ENCODE measurements at regions not wholly inside any gene's neighbourhood (a gene's known extent, or its start where the extent isn't known, plus 50 kb on each side); places are given as distances from the start of the nearest gene placed in this dataset.

DNA sequence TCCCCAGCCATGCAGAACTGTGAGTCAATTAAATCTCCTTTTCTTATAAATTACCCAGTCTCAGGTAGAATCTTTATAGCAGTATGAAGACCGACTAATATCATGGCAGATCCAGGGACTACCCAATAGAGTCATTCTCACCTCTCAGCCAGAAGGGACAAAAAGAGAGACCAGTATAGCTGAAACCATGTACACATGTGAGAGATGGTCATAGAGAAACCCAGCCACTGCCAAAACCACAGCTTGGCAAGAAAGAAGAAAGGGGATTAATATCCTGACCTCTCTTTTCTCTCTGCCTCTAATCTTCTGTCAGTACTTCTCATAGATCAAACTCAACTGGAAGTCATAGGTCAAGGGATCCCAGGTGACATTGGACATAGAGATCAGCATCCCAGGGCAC, 109.8 kb downstream of the CCDC34 start:
- no peak for DNase-seq
- no peak overlapping the region for H3K4me3 Mint-ChIP-seq
- peaks cover 9% of the 10 kb centered on the region for H3K27me3 Mint-ChIP-seq (ENCODE audit: low read depth)

DNA sequence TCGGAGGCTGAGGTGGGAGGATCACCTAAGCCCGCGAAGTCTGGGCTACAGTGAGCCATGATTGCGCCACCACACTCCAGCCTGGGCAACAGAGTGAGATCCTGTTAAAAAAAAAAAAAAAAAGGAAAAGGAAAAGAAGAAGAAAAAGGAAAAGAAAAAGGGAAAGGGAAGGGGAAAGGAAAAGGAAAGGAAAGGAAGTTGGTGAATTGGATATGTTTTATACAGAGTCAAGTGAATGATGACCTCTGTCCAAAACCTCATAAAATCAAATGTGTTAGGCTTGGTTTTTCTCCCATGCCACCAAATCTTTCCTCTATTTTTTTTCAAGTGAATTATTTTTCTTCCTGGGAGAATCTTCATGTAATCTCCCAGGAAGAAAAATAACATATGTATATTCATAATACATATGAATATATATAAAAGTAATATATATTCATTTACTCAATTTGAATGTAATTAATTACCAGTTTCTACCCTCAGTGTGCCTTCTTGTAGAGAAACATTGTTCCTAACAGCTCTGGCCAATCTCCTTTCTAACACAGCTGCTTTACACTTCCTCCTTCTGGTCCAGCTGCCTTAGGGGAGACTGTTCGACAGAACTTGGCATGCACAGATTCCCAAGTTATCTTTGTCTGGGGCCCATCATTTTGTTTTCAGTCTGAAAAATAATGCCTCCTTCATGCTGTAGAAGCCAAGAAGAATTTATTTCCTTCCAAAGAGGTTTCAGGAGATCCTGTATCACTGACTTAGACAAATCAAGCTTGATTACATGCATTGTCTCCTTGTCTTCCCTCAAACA, 111.9 kb downstream of the CCDC34 start:
- H3K4me1 Mint-ChIP-seq (ENCODE audit: low read depth), result no peaks in the 10 kb centered on the region
- no peaks in the 10 kb centered on the region for H3K36me3 Mint-ChIP-seq (ENCODE audit: insufficient read depth)
- DNase-seq, result no peak
- no peaks in the 10 kb centered on the region for H3K9me3 Mint-ChIP-seq
- no peak for ATAC-seq
- H3K4me3 Mint-ChIP-seq, result no peak overlapping the region
- H3K27me3 Mint-ChIP-seq (ENCODE audit: low read depth), result peaks cover 3% of the 10 kb centered on the region

More for the DNA sequence above, 109.8 kb downstream of the CCDC34 start:
- no peak for ATAC-seq
- no peaks in the 10 kb centered on the region for H3K9me3 Mint-ChIP-seq
- no peaks in the 10 kb centered on the region for H3K4me1 Mint-ChIP-seq (ENCODE audit: low read depth)
- no peaks in the 10 kb centered on the region for H3K36me3 Mint-ChIP-seq (ENCODE audit: insufficient read depth)

DNA sequence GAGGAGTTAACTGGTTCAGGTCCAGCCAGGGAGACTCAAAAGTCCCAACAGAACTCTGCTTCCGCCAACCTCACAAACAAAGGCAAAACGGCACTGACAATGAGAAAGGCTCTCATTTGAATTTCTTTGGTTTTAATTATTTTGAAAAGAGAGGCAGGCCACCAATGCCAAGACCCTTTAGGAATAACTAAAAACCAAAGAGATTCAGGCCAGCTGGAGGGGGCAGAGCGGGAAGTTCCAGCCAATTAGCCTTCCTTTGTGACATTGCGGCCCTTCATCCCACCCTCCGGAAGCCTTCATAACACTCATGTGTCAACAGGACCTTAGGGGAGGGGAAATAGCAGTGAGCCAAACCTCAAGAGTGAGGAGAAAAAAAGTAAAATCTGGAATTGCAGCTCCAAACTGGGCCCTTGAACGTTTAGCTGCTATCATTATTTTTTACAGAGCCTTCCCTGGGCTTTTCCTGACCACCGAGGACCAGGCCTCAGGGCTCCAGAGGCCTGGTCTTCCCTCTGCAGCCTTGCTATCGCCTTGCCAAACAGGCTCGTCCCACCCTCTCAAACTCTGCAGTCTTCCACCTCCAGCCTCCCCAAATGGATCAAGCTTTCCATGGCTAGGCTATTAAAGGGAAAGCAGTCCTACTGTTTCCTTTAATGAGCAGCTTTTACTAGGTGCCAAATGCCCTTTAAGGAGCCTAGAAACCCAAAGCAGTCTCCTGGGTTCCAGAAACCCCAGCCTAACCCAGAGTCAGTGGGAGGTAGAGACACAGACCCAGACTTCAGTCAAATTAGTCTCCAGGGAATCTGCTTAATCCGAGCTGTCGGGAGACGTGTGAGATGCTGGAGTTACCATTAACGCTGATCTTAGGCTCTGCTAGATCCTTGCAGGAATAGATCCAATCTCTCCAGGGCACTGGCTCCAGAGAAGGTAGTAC, 114.2 kb downstream of the CCDC34 start:
- no peak for DNase-seq
- Mint-ChIP-seq H3K4me1 (ENCODE audit: low read depth) (no peaks in the 10 kb centered on the region), H3K27me3 (ENCODE audit: low read depth) (peaks cover 2% of the 10 kb centered on the region), H3K36me3 (ENCODE audit: insufficient read depth) (no peaks in the 10 kb centered on the region), H3K4me3 (no peak overlapping the region), H3K9me3 (no peaks in the 10 kb centered on the region)
- ATAC-seq, result no peak

DNA sequence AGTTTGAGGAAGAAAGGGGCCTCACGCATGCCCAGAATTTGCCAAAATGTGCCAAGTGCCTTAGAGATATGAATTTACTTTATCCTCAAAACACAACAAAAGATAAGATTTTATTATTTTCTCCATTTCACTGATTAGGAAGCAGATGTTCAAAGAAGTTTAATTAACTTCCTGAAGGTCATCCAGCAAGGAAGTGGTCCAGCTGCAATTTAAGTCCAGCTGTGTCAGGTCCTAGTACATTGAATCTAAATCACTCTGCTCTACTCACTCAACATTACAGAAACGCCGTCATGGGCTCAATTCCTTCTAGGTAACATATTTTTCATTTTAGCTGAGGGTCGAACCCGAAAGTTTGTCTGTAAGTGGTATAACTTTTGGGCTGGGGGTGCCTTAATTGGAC, 115.4 kb downstream of the CCDC34 start:
- Mint-ChIP-seq H3K4me3 (no peak overlapping the region), H3K36me3 (ENCODE audit: insufficient read depth) (no peaks in the 10 kb centered on the region), H3K4me1 (ENCODE audit: low read depth) (no peaks in the 10 kb centered on the region), H3K9me3 (no peaks in the 10 kb centered on the region), H3K27me3 (ENCODE audit: low read depth) (peaks cover 2% of the 10 kb centered on the region)
- DNase-seq (no peak), ATAC-seq (no peak)

DNA sequence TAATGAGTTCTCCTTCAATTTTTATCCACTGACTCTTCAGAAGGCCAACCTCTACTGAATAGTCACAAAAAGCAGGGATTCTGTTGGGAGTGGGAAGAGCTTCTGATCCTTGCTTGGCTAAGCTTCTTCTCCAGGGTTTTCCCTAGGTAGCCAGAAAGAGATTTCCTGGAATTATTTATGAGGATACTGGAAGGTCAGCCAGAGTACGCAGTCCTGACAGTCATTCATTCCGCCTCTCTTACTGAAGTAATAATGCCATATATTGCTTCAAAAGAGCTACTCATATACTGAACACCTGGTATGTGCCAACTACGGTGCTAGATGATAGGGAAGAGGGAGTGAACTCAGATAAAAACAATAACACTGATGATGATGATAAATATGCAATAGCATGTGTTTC, 116.1 kb downstream of the CCDC34 start:
- no peaks in the 10 kb centered on the region for H3K9me3 Mint-ChIP-seq
- H3K27me3 Mint-ChIP-seq (ENCODE audit: low read depth), result peaks cover 2% of the 10 kb centered on the region
- no peak overlapping the region for H3K4me3 Mint-ChIP-seq
- H3K36me3 Mint-ChIP-seq (ENCODE audit: insufficient read depth), result no peaks in the 10 kb centered on the region
- ATAC-seq (no peak), DNase-seq (no peak)
- no peaks in the 10 kb centered on the region for H3K4me1 Mint-ChIP-seq (ENCODE audit: low read depth)

DNA sequence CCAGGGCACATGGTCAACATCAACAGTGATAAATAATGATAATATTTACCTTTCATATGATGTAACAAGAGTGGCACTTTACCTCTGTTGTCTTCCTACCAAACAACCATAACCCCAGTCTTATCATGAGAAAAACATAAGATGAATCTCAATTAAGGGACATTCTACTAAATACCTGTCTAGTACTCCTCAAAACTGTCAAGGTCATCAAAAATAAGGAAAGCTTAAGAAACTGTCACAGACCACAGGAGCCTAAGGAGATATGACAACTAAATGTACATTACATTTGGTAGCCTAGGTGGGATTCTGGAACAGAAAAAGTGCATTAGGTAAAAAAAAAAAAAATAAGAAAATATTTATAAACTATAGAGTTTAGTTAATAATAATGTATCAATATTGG, 118.1 kb downstream of the CCDC34 start:
- no peaks in the 10 kb centered on the region for H3K4me1 Mint-ChIP-seq (ENCODE audit: low read depth)
- no peaks in the 10 kb centered on the region for H3K9me3 Mint-ChIP-seq
- no peak for DNase-seq
- H3K27me3 Mint-ChIP-seq (ENCODE audit: low read depth), result peaks cover 7% of the 10 kb centered on the region
- H3K36me3 Mint-ChIP-seq (ENCODE audit: insufficient read depth), result no peaks in the 10 kb centered on the region
- no peak for ATAC-seq
- H3K4me3 Mint-ChIP-seq, result no peak overlapping the region

DNA sequence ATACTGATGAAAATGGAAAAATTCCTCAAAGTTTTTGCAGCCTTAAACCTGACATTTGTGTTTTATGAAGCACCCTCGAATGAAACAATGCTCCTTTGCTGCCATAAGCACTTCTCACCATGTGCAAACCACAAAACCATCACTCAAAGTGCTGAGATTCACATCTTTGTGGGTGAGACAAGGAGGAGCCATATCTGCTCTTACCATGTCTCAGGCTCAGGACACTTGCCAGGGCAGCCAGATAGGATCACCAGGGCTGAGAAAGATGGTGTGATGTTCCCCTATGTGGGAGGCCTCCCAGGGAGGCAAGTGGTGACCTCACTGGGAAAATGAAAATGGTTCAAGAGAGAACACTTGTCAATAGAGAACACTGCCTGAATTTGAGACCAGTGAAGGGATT, 120.4 kb downstream of the CCDC34 start:
- no peaks in the 10 kb centered on the region for H3K4me1 Mint-ChIP-seq (ENCODE audit: low read depth)
- no peak overlapping the region for H3K4me3 Mint-ChIP-seq
- no peaks in the 10 kb centered on the region for H3K36me3 Mint-ChIP-seq (ENCODE audit: insufficient read depth)
- no peaks in the 10 kb centered on the region for H3K9me3 Mint-ChIP-seq
- H3K27me3 Mint-ChIP-seq (ENCODE audit: low read depth), result peaks cover 9% of the 10 kb centered on the region
- ATAC-seq (no peak), DNase-seq (no peak)

DNA sequence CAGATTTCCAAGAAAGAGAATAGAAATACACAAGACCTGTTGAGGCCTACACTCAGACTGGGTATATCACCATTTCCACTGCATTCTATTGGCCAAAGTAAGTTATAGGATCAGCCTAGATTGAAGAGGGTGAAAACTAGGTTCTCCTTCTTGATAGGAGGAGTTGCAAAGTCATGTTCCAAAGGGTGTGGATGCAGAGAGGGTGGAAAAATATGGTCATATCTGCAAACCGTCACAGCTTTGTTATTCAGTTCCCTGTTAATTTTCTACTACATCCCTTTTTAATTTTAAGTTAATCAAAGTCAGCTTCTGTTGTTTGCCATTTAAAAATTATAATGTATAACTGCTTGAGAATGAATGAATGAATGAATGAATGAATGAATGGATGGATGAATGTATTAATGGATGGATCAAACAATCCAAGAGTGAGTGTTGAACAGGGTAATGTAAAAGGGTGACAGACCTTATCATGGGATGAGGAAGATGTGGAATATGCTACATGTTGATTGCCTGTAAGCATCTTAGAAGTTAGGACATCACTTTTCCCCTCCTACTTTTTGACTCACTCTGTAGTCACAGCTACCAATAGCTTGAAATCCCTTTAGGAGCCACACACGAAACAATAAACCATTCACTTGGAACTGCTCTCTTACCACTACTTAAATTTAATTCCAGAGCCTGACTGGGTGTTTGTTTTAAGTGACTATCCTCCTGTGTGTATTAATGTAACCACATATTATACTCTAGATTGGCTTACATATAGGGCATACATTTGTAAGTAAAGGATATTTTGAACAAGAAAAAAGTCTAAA, 121.5 kb downstream of the CCDC34 start:
- Mint-ChIP-seq H3K9me3 (no peaks in the 10 kb centered on the region), H3K36me3 (ENCODE audit: insufficient read depth) (no peaks in the 10 kb centered on the region), H3K4me1 (ENCODE audit: low read depth) (no peaks in the 10 kb centered on the region), H3K27me3 (ENCODE audit: low read depth) (peaks cover 9% of the 10 kb centered on the region), H3K4me3 (no peak overlapping the region)
- no peak for DNase-seq
- no peak for ATAC-seq

DNA sequence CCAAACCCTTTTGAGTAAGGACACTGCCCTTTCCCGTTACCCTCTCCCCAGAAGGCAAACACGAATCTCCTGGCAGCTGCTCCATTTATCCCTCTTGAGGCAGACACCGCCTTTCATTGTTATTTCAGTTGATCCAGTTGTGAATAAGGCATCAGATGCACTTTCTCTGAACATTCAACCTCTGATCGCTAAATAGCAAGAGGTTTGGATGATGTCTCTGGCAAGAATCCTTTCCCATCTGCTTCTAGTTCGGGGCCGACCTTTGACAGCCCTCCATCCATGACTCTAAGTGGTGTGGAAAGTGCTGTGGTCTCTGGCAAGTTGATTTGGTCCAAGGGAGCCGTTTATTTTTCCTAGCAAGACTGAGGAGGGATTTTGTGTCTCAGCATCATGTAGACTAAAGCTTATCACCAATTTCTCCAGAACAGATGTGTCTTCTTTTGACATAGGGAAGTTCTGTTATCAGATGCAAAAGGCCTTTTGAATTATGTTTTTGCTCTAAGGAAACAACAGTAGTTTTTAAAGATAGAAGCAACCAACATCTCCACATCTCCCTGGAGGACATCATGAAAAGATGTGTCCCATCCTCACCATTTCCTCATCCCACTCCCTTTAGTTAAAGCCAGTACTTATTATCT, 123.6 kb downstream of the CCDC34 start:
- no peak overlapping the region for H3K4me3 Mint-ChIP-seq
- H3K27me3 Mint-ChIP-seq (ENCODE audit: low read depth), result peaks cover 7% of the 10 kb centered on the region
- H3K9me3 Mint-ChIP-seq, result no peaks in the 10 kb centered on the region
- ATAC-seq (no peak), DNase-seq (no peak)
- no peaks in the 10 kb centered on the region for H3K36me3 Mint-ChIP-seq (ENCODE audit: insufficient read depth)
- H3K4me1 Mint-ChIP-seq (ENCODE audit: low read depth), result no peaks in the 10 kb centered on the region

DNA sequence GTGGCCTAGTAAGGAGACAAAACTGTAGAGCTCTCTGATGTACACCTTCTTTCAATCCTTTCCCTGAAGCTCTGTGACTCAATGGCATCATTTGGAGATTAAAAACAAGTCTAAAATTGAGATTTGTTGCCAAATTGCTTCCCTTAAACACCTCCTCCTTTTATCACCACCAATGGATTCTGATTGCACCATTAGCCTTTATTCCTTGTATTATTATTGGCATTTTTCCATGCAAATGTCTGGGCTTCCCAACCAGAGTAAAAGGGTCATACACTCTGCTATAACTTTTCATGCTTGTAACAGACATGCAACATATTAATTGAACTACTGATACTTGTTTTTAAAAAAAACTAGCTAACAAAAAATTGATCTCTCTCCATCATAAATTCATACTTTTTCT, 124.2 kb downstream of the CCDC34 start:
- no peak for ATAC-seq
- Mint-ChIP-seq H3K9me3 (no peaks in the 10 kb centered on the region), H3K36me3 (ENCODE audit: insufficient read depth) (no peaks in the 10 kb centered on the region), H3K4me3 (no peak overlapping the region), H3K27me3 (ENCODE audit: low read depth) (peaks cover 7% of the 10 kb centered on the region), H3K4me1 (ENCODE audit: low read depth) (no peaks in the 10 kb centered on the region)
- no peak for DNase-seq

DNA sequence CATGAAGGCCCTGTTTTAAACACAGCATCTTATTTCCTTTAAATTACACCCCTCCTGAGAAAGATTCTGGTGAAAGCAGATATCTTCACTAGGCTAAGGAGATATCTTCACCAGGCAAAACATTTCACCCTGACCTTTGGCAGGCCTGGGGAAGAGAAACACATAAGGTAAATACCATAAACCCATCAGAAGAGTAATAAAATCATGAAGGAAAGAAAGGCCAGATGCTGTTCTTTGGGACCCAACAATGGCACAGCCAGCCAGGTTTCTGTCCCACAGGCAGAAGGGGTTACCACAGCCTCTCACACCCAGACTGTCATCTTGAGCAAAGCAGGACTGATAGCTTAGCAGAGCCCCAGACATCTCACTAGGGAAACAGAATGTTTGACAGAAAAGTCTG, 125.4 kb downstream of the CCDC34 start:
- Mint-ChIP-seq H3K27me3 (ENCODE audit: low read depth) (peaks cover 7% of the 10 kb centered on the region), H3K4me3 (no peak overlapping the region), H3K4me1 (ENCODE audit: low read depth) (no peaks in the 10 kb centered on the region), H3K9me3 (no peaks in the 10 kb centered on the region), H3K36me3 (ENCODE audit: insufficient read depth) (no peaks in the 10 kb centered on the region)
- no peak for DNase-seq
- ATAC-seq, result no peak

DNA sequence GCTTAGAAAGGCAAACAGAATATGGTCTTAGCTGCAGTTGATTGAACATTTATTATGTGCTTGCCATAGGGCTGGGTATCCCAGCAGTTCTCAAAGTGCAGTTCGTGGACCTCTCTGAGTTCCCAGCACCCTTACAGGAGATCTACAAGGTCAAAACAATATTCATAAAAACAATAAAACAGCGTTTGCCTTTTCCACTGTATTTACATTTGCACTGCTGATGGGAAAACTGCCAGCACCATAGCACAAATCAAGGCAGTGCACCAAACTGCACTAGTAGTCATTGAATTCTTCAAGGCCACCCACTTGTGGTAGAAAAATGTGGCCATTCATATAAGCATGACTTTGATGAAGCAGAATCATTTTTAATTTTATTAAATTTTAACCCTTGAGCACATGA, 128.1 kb downstream of the CCDC34 start:
- H3K4me1 Mint-ChIP-seq (ENCODE audit: low read depth), result no peaks in the 10 kb centered on the region
- peaks cover 2% of the 10 kb centered on the region for H3K27me3 Mint-ChIP-seq (ENCODE audit: low read depth)
- DNase-seq, result no peak
- H3K9me3 Mint-ChIP-seq, result no peaks in the 10 kb centered on the region
- H3K36me3 Mint-ChIP-seq (ENCODE audit: insufficient read depth), result no peaks in the 10 kb centered on the region
- no peak for ATAC-seq
- no peak overlapping the region for H3K4me3 Mint-ChIP-seq

DNA sequence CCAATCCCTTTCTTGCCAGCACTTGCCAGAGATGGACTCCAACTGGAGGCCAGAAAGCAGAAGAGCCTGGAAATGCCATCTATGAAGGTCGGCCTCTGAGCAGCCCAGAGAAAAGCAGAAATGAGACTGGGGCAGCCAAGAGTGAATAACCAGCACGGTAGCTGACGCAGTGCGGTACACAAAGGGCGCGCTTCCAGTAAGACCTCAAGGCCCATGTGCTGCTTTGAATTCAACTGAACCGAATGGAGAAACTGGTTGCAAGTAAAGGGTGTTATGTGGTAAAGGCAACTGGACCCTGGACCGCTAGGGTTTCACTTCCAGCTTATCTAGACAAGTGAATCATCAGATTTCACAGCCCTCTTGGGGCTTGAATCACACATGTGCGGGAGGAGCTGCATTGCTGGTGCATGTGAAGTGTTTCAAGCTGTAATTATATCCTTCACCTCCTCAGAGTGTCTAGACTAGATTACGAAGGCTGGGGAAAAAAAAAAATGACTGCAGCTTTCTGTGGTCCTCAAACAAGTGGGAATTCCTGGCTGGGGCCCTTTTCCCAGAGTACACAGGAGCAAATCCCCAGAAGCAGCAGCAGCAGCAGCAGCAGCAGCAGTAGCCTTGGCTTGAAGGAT, 128.9 kb downstream of the CCDC34 start:
- H3K4me1 Mint-ChIP-seq (ENCODE audit: low read depth), result no peaks in the 10 kb centered on the region
- H3K4me3 Mint-ChIP-seq, result no peak overlapping the region
- peaks cover 2% of the 10 kb centered on the region for H3K27me3 Mint-ChIP-seq (ENCODE audit: low read depth)
- H3K9me3 Mint-ChIP-seq, result no peaks in the 10 kb centered on the region
- no peaks in the 10 kb centered on the region for H3K36me3 Mint-ChIP-seq (ENCODE audit: insufficient read depth)
- DNase-seq, result no peak
- no peak for ATAC-seq

Data from activated T-cell treated with anti-CD3 and anti-CD28 coated beads, Interleukin-2, amount 50 U/mL, for 4 hours (primary cell).